HFFc6 (cell line): ENCODE measurements at regions not wholly inside any gene's neighbourhood (a gene's known extent, or its start where the extent isn't known, plus 50 kb on each side); places are given as distances from the start of the nearest gene placed in this dataset.
"Not testable (repeated sequence)": the region's sequence is repeated elsewhere in the genome, so short reads cannot be mapped to it uniquely, and the experiment has no call there.

Experiments
- DNase-seq: peaks from one replicate; pipeline ENCODE4 v3.0.0-alpha.2; 2018
- H3K27ac Mint-ChIP-seq: 2 replicates; pipeline ENCODE4 v1.8.0; 2020; ENCODE audit warnings: mild to moderate bottlenecking, mixed read lengths
- H3K27me3 Mint-ChIP-seq: 2 replicates; pipeline ENCODE4 v1.8.0; 2021; ENCODE audit warnings: mild to moderate bottlenecking, moderate library complexity, mixed read lengths; ENCODE audit not compliant: insufficient read depth
- H3K36me3 Mint-ChIP-seq: 2 replicates; pipeline ENCODE4 v1.8.0; 2021; ENCODE audit warnings: low read depth, mixed read lengths
- H3K4me1 Mint-ChIP-seq: 2 replicates; pipeline ENCODE4 v1.8.0; 2020; ENCODE audit warnings: low read depth, mixed read lengths
- H3K4me3 Mint-ChIP-seq: 2 replicates; pipeline ENCODE4 v1.8.0; 2020; ENCODE audit warnings: mild to moderate bottlenecking, moderate library complexity, mixed read lengths
- H3K9me3 Mint-ChIP-seq: 2 replicates; pipeline ENCODE4 v1.8.0; 2020; ENCODE audit warnings: mild to moderate bottlenecking, mixed read lengths
- CTCF ChIP-seq: fragments of 200-600 bp; sonication (generic); IDR thresholded peaks from 2 replicates; pipeline ENCODE4 v1.5.0; 2021; ENCODE audit warnings: antibody characterized with exemption, mild to moderate bottlenecking

- TF ChIP-seq CTCF: peak; percentile 4
- H3K27me3 Mint-ChIP-seq, H3K4me3 Mint-ChIP-seq, H3K27ac Mint-ChIP-seq, DNase-seq, H3K9me3 Mint-ChIP-seq, H3K36me3 Mint-ChIP-seq, H3K4me1 Mint-ChIP-seq: not testable (repeated sequence)
Measured at GRCh38 chr2:129924115-129924514, 55.4 kb upstream of the RAB6C start.

- H3K4me3 Mint-ChIP-seq: no peak overlapping the region
- no peak for TF ChIP-seq CTCF
- H3K27ac Mint-ChIP-seq: no peak overlapping the region
- no peaks in the 10 kb centered on the region; the same call in 1 of the 2 replicates for H3K9me3 Mint-ChIP-seq
- H3K36me3 Mint-ChIP-seq: no peaks in the 10 kb centered on the region
- no peak for DNase-seq
- H3K27me3 Mint-ChIP-seq: no peaks in the 10 kb centered on the region; the same call in 1 of the 2 replicates
- H3K4me1 Mint-ChIP-seq: peaks cover 15% of the 10 kb centered on the region
Measured at GRCh38 chr2:129925381-129925780, 54.1 kb upstream of the RAB6C start.

- Mint-ChIP-seq H3K4me1 (peaks cover 15% of the 10 kb centered on the region), H3K4me3 (no peak overlapping the region), H3K27me3 (no peaks in the 10 kb centered on the region; the same call in 1 of the 2 replicates), H3K36me3 (no peaks in the 10 kb centered on the region), H3K27ac (no peak overlapping the region), H3K9me3 (no peaks in the 10 kb centered on the region)
- no peak for DNase-seq
- no peak for TF ChIP-seq CTCF
Measured at GRCh38 chr2:129927696-129928095, 51.8 kb upstream of the RAB6C start.

GRCh38 chr2:129929321-129930290, 49.9 kb upstream of the RAB6C start:
- Mint-ChIP-seq H3K27me3 (no peaks in the 10 kb centered on the region; the same call in none of the 2 replicates), H3K4me3 (peak overlapping the region; percentile 47; the same call in 1 of the 2 replicates)

More at GRCh38 chr2:129929321-129930290, 49.9 kb upstream of the RAB6C start:
- Mint-ChIP-seq H3K27ac (peak overlapping the region; percentile 92), H3K4me1 (peaks cover 25% of the 10 kb centered on the region), H3K36me3 (no peaks in the 10 kb centered on the region), H3K9me3 (no peaks in the 10 kb centered on the region)
- peak; percentile 24; the same call in 1 of the 2 replicates for TF ChIP-seq CTCF
- DNase-seq: peak; percentile 87
